ENCODE measurements at regions not wholly inside any gene's neighbourhood (a gene's known extent, or its start where the extent isn't known, plus 50 kb on each side); places are given as distances from the start of the nearest gene placed in this dataset.

GRCh38 chr3:181844211-181844610, 132.5 kb downstream of the SOX2 start:
- POLR2A ChIA-PET: interaction anchor here (0.6 kb wide), 1 partner anchor 79 kb away, joined by 4 read pairs; no protein-coding TSS in a partner anchor
- TF ChIP-seq EZH2phosphoT487 (IDR thresholded peaks at IDR 0.05; ENCODE audit: borderline replicate concordance, low read depth, low read length): no peak
- TF ChIP-seq, protein P1, sequence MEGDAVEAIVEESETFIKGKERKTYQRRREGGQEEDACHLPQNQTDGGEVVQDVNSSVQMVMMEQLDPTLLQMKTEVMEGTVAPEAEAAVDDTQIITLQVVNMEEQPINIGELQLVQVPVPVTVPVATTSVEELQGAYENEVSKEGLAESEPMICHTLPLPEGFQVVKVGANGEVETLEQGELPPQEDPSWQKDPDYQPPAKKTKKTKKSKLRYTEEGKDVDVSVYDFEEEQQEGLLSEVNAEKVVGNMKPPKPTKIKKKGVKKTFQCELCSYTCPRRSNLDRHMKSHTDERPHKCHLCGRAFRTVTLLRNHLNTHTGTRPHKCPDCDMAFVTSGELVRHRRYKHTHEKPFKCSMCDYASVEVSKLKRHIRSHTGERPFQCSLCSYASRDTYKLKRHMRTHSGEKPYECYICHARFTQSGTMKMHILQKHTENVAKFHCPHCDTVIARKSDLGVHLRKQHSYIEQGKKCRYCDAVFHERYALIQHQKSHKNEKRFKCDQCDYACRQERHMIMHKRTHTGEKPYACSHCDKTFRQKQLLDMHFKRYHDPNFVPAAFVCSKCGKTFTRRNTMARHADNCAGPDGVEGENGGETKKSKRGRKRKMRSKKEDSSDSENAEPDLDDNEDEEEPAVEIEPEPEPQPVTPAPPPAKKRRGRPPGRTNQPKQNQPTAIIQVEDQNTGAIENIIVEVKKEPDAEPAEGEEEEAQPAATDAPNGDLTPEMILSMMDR (conservative IDR thresholded peaks at IDR 0.05; ENCODE audit: low read length): no peak
- H3K79me2 ChIP-seq (ENCODE audit: insufficient read depth, low read depth, low read length): no peaks in the 10 kb centered on the region

DNA sequence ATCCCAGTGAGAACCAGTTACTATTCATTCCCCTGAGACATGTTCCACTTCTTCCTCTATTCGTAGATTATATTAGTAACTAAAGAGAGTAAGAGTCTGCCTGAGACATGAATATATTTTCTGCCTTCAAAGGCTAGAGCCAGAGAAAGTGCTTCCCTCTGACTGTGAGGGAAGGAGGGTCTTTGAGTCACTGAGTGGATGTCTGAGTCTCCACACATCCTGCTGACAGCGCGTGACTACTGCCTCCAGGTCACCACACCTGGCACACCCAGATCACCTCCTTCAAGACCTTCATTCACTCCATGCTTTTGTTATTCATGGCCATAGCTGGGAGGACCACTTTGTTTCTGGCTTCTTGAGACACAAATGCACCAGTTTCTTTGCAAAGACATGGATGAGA, 135.6 kb downstream of the SOX2 start:
- no peaks in the 10 kb centered on the region for H3K9me2 ChIP-seq (ENCODE audit: insufficient read depth, low read length)
- H3K4me1 ChIP-seq (ENCODE audit: insufficient read depth, low read length, poor library complexity, severe bottlenecking): peaks cover 18% of the 10 kb centered on the region
- no peaks in the 10 kb centered on the region for H3K36me3 ChIP-seq (ENCODE audit: insufficient read depth, low read length)
- BruUV-seq (replicated peaks): no TSS peak
- ChIA-PET POLR2A (interaction anchor here (0.6 kb wide), 1 partner anchor 157 kb away, joined by 3 read pairs; no protein-coding TSS in a partner anchor), CTCF (ENCODE audit: unreplicated experiment) (no interaction called here)
- no peak overlapping the region for H3K4me2 ChIP-seq (ENCODE audit: low read length)
- H3K4me3 ChIP-seq (ENCODE audit: low read depth, low read length, poor library complexity, severe bottlenecking): no peak overlapping the region
- no peak overlapping the region for H3K27ac ChIP-seq (ENCODE audit: low read depth, low read length, poor library complexity, severe bottlenecking)
- intact Hi-C loops (cut with micrococcal nuclease; ENCODE audit: unreplicated experiment): no loop called here
- no peaks in the 10 kb centered on the region for H3K79me2 ChIP-seq (ENCODE audit: insufficient read depth, low read depth, low read length)
- H4K20me1 ChIP-seq (ENCODE audit: insufficient read depth, low read length): no peaks in the 10 kb centered on the region
- no peak for DNase-seq (ENCODE audit: low spot score)
- no peaks in the 10 kb centered on the region for H3K9me3 ChIP-seq (ENCODE audit: low read length)
- TF ChIP-seq, protein P1 (conservative IDR thresholded peaks at IDR 0.05; ENCODE audit: low read length): no peak
- no peak for TF ChIP-seq EZH2phosphoT487 (IDR thresholded peaks at IDR 0.05; ENCODE audit: borderline replicate concordance, low read depth, low read length)
- no peak overlapping the region for H2AFZ ChIP-seq (ENCODE audit: low read length)

More at GRCh38 chr3:181844211-181844610, 132.5 kb downstream of the SOX2 start:
- H3K4me2 ChIP-seq (ENCODE audit: low read length): no peak overlapping the region
- no peaks in the 10 kb centered on the region for H4K20me1 ChIP-seq (ENCODE audit: insufficient read depth, low read length)
- CTCF ChIA-PET (ENCODE audit: unreplicated experiment): no interaction called here
- peaks cover 23% of the 10 kb centered on the region for H3K4me1 ChIP-seq (ENCODE audit: insufficient read depth, low read length, poor library complexity, severe bottlenecking)
- no peaks in the 10 kb centered on the region for H3K9me3 ChIP-seq (ENCODE audit: low read length)
- peak overlapping the region; percentile 53; the same call in 1 of the 2 replicates for H2AFZ ChIP-seq (ENCODE audit: low read length)
- intact Hi-C loops (cut with micrococcal nuclease; ENCODE audit: unreplicated experiment): no loop called here
- H3K4me3 ChIP-seq (ENCODE audit: low read depth, low read length, poor library complexity, severe bottlenecking): no peak overlapping the region
- no peak for DNase-seq (ENCODE audit: low spot score)
- H3K27ac ChIP-seq (ENCODE audit: low read depth, low read length, poor library complexity, severe bottlenecking): no peak overlapping the region
- no peaks in the 10 kb centered on the region for H3K9me2 ChIP-seq (ENCODE audit: insufficient read depth, low read length)
- H3K36me3 ChIP-seq (ENCODE audit: insufficient read depth, low read length): no peaks in the 10 kb centered on the region
- BruUV-seq (replicated peaks): no TSS peak

DNA sequence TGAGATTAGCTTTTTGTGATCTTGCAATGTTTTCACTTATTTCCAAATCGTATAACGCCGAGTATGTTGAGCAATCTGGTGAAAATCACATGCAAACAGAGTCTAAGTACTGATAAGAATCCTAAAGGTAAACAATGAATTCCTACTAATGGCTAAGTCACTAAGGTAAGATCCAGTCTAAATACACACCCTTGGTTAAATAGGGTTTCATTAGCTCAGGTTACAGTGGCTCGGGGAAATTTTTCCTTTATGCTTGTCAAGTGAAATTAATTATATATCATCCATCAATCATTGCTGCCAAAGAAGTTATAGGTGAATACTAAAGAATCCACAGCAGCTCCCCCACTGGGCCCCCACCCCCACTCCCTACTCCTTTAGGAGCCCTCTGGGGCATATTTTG, 139.3 kb downstream of the SOX2 start:
- Histone ChIP-seq H3K27ac (ENCODE audit: low read depth, low read length, poor library complexity, severe bottlenecking) (no peak overlapping the region), H4K20me1 (ENCODE audit: insufficient read depth, low read length) (no peaks in the 10 kb centered on the region), H3K36me3 (ENCODE audit: insufficient read depth, low read length) (no peaks in the 10 kb centered on the region), H2AFZ (ENCODE audit: low read length) (no peak overlapping the region), H3K79me2 (ENCODE audit: insufficient read depth, low read depth, low read length) (no peaks in the 10 kb centered on the region), H3K4me3 (ENCODE audit: low read depth, low read length, poor library complexity, severe bottlenecking) (no peak overlapping the region), H3K9me3 (ENCODE audit: low read length) (no peaks in the 10 kb centered on the region), H3K4me2 (ENCODE audit: low read length) (no peak overlapping the region), H3K9me2 (ENCODE audit: insufficient read depth, low read length) (no peaks in the 10 kb centered on the region), H3K4me1 (ENCODE audit: insufficient read depth, low read length, poor library complexity, severe bottlenecking) (peaks cover 18% of the 10 kb centered on the region)
- TF ChIP-seq, protein P1 (conservative IDR thresholded peaks at IDR 0.05; ENCODE audit: low read length): no peak
- TF ChIP-seq EZH2phosphoT487 (IDR thresholded peaks at IDR 0.05; ENCODE audit: borderline replicate concordance, low read depth, low read length): no peak
- intact Hi-C loops (cut with micrococcal nuclease; ENCODE audit: unreplicated experiment): no loop called here
- no TSS peak for BruUV-seq (replicated peaks)
- no peak for DNase-seq (ENCODE audit: low spot score)
- ChIA-PET POLR2A (no interaction called here), CTCF (ENCODE audit: unreplicated experiment) (no interaction called here)
